Pons (tissue), 1 donor: ENCODE measurements at regions not wholly inside any gene's neighbourhood (a gene's known extent, or its start where the extent isn't known, plus 50 kb on each side); places are given as distances from the start of the nearest gene placed in this dataset.

Source experiments
- DNase-seq: peaks from one replicate; pipeline ENCODE4 v3.0.0-alpha.2; 2016; ENCODE audit warnings: low spot score

- no peak for DNase-seq
Measured at GRCh38 chr6:95780037-95780436, 202.7 kb downstream of the MANEA start.

GRCh38 chr6:95784019-95784418, 206.7 kb downstream of the MANEA start:
- DNase-seq = no peak

GRCh38 chr6:95784869-95785268, 207.5 kb downstream of the MANEA start:
- no peak for DNase-seq

- no peak for DNase-seq
Measured at GRCh38 chr6:95785785-95786184, 208.4 kb downstream of the MANEA start.

- no peak for DNase-seq
Measured at GRCh38 chr6:95786802-95787201, 209.5 kb downstream of the MANEA start.

GRCh38 chr6:95790787-95791186, 213.5 kb downstream of the MANEA start:
- no peak for DNase-seq

- DNase-seq = no peak
Measured at GRCh38 chr6:95794749-95795148, 217.4 kb downstream of the MANEA start.

GRCh38 chr6:95795927-95796326, 218.6 kb downstream of the MANEA start:
- no peak for DNase-seq

GRCh38 chr6:95797054-95797453, 218.7 kb upstream of the FUT9 start:
- no peak for DNase-seq

GRCh38 chr6:95802978-95803377, 212.8 kb upstream of the FUT9 start:
- DNase-seq = no peak

- no peak for DNase-seq
Measured at GRCh38 chr6:95803889-95804288, 211.9 kb upstream of the FUT9 start.

- DNase-seq = no peak
Measured at GRCh38 chr6:95804847-95805541, 210.8 kb upstream of the FUT9 start.

- DNase-seq = no peak
Measured at GRCh38 chr6:95805699-95806098, 210.1 kb upstream of the FUT9 start.

- no peak for DNase-seq
Measured at GRCh38 chr6:95815389-95816056, 200.3 kb upstream of the FUT9 start.

GRCh38 chr6:95819461-95819860, 196.3 kb upstream of the FUT9 start:
- DNase-seq = no peak

- DNase-seq = no peak
Measured at GRCh38 chr6:95819939-95820338, 195.8 kb upstream of the FUT9 start.

GRCh38 chr6:95830859-95831557, 184.8 kb upstream of the FUT9 start:
- DNase-seq = no peak

GRCh38 chr6:95837890-95838289, 177.9 kb upstream of the FUT9 start:
- no peak for DNase-seq

- no peak for DNase-seq
Measured at GRCh38 chr6:95841560-95841959, 174.2 kb upstream of the FUT9 start.

- DNase-seq = no peak
Measured at GRCh38 chr6:95846652-95847051, 169.1 kb upstream of the FUT9 start.

- peak; percentile 14 for DNase-seq
Measured at GRCh38 chr6:95847061-95847460, 168.7 kb upstream of the FUT9 start.

GRCh38 chr6:95848717-95849116, 167.1 kb upstream of the FUT9 start:
- peak; percentile 11 for DNase-seq

- no peak for DNase-seq
Measured at GRCh38 chr6:95856876-95857364, 158.9 kb upstream of the FUT9 start.
